ENCODE measurements at regions not wholly inside any gene's neighbourhood (a gene's known extent, or its start where the extent isn't known, plus 50 kb on each side); places are given as distances from the start of the nearest gene placed in this dataset.

- TF ChIP-seq POLR2A (IDR thresholded peaks at IDR 0.05; ENCODE audit: low read depth, low read length): no peak
- TF ChIP-seq SPI1 (IDR thresholded peaks at IDR 0.05; ENCODE audit: low read depth, low read length): no peak
- TF ChIP-seq POU2F2 (IDR thresholded peaks at IDR 0.05; ENCODE audit: low read depth, low read length): no peak
- TF ChIP-seq TAF1 (IDR thresholded peaks at IDR 0.05; ENCODE audit: low read depth, low read length): no peak
- no peak for TF ChIP-seq POLR2AphosphoS5 (IDR thresholded peaks at IDR 0.05; ENCODE audit: low read depth, low read length)
- no peak for TF ChIP-seq PAX5 (IDR thresholded peaks at IDR 0.05; ENCODE audit: insufficient read depth, low read length, severe bottlenecking)
These were observed 889.9 kb upstream of the CHAC2 start for GRCh38 chr2:52877703-52878102.

All from GM12891 (cell line).